ENCODE measurements at regions not wholly inside any gene's neighbourhood (a gene's known extent, or its start where the extent isn't known, plus 50 kb on each side); places are given as distances from the start of the nearest gene placed in this dataset.

- no peak for TF ChIP-seq POLR2A (IDR thresholded peaks at IDR 0.05)
- TF ChIP-seq CTCF (IDR thresholded peaks at IDR 0.05): no peak
Observed at GRCh38 chr18:28332071-28332470, 155.1 kb upstream of the CDH2 start.

Data from heart left ventricle (tissue), 13 donors.